Suprapubic skin (tissue), 4 donors: ENCODE measurements at regions not wholly inside any gene's neighbourhood (a gene's known extent, or its start where the extent isn't known, plus 50 kb on each side); places are given as distances from the start of the nearest gene placed in this dataset.

Experiments used
- DNase-seq, 2 donors: peaks; one replicate each; pipeline ENCODE4 v3.0.0-alpha.2; 2019; ENCODE audit warnings: low spot score in 2 of 2
- H3K27ac ChIP-seq: fragments of 200-600 bp; sonication (generic); one replicate; pipeline ENCODE4 v1.5.1; 2019
- H3K27me3 ChIP-seq: fragments of 200-600 bp; sonication (generic); one replicate; pipeline ENCODE4 v1.5.1; 2019
- H3K36me3 ChIP-seq: fragments of 200-600 bp; sonication (generic); one replicate; pipeline ENCODE4 v1.5.1; 2019
- H3K4me1 ChIP-seq: fragments of 200-600 bp; sonication (generic); one replicate; pipeline ENCODE4 v1.5.1; 2019
- H3K4me3 ChIP-seq: fragments of 200-600 bp; sonication (generic); one replicate; pipeline ENCODE4 v1.5.1; 2019; ENCODE audit warnings: mild to moderate bottlenecking
- H3K9me3 ChIP-seq: fragments of 200-600 bp; sonication (generic); one replicate; pipeline ENCODE4 v1.5.1; 2019
- EP300 ChIP-seq: sonication (generic); formaldehyde crosslinking; IDR thresholded peaks from one replicate; pipeline ENCODE4 v1.6.1; 2017; ENCODE audit warnings: antibody characterized with exemption
- POLR2A ChIP-seq, 2 donors: fragments of 450-650 bp; IDR thresholded peaks; one replicate each; pipeline ENCODE4 v1.6.1; 2017; ENCODE audit warnings: antibody characterized with exemption in 2 of 2, mild to moderate bottlenecking in 2 of 2, moderate library complexity in 2 of 2
- POLR2AphosphoS5 ChIP-seq, 3 donors: sonication (generic); formaldehyde crosslinking; IDR thresholded peaks; one replicate each; pipeline ENCODE4 v1.6.1; 2017; ENCODE audit warnings: antibody characterized with exemption in 3 of 3
- WGBS: methylation state at CpG from one replicate; pipeline ENCODE4 v1.1.5; 2018; 5-methylcytosine and 5-hydroxymethylcytosine counted together
- TF ChIP-seq, protein P1 (sequence below), 2 donors: fragments of 200-600 bp in 1 of 2; fragments of 450-650 bp in 1 of 2; sonication (generic) in 1 of 2; IDR thresholded peaks; one replicate each; pipeline ENCODE4 v1.5.1; 2016 to 2019; ENCODE audit warnings: antibody characterized with exemption in 2 of 2, mild to moderate bottlenecking in 1 of 2, moderate library complexity in 1 of 2

DNA sequence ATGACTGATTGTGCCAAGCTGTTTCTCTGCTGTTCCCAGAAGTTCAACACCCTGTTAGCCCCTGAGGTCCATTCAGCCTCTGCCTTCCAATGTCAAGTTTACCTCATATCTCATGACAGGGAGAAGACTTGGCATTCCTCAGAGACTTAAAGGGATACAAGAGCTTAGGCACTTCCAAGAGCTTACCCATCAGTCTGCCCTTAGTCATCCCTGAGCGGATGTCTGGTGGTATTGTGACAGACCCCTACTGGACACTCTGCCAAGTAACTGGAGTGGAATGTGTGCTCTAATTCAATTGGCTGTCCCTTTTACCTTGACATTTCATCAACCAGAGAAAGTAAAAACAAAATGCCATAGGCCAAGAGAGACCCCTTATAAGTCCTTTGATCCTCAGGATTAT is 151.5 kb downstream of the AASDHPPT start:
- no peaks in the 10 kb centered on the region for H3K36me3 ChIP-seq
- no peaks in the 10 kb centered on the region for H3K27me3 ChIP-seq
- WGBS: 100% methylated on average over 1 of the region's 1 CpG
- H3K4me1 ChIP-seq: no peaks in the 10 kb centered on the region
- DNase-seq: no peak
- no peak overlapping the region for H3K27ac ChIP-seq
- no peak overlapping the region for H3K4me3 ChIP-seq
- H3K9me3 ChIP-seq: peaks cover 7% of the 10 kb centered on the region
- no peak for TF ChIP-seq EP300
- TF ChIP-seq POLR2AphosphoS5 (IDR thresholded peaks at IDR 0.05): no peak
- TF ChIP-seq, protein P1, sequence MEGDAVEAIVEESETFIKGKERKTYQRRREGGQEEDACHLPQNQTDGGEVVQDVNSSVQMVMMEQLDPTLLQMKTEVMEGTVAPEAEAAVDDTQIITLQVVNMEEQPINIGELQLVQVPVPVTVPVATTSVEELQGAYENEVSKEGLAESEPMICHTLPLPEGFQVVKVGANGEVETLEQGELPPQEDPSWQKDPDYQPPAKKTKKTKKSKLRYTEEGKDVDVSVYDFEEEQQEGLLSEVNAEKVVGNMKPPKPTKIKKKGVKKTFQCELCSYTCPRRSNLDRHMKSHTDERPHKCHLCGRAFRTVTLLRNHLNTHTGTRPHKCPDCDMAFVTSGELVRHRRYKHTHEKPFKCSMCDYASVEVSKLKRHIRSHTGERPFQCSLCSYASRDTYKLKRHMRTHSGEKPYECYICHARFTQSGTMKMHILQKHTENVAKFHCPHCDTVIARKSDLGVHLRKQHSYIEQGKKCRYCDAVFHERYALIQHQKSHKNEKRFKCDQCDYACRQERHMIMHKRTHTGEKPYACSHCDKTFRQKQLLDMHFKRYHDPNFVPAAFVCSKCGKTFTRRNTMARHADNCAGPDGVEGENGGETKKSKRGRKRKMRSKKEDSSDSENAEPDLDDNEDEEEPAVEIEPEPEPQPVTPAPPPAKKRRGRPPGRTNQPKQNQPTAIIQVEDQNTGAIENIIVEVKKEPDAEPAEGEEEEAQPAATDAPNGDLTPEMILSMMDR (IDR thresholded peaks at IDR 0.05): no peak
- TF ChIP-seq POLR2A (IDR thresholded peaks at IDR 0.05): no peak

GRCh38 chr11:106231591-106231990 is 154.1 kb downstream of the AASDHPPT start:
- Histone ChIP-seq H3K4me1 (no peaks in the 10 kb centered on the region), H3K27me3 (no peaks in the 10 kb centered on the region), H3K4me3 (no peak overlapping the region), H3K27ac (no peak overlapping the region), H3K9me3 (peaks cover 6% of the 10 kb centered on the region), H3K36me3 (no peaks in the 10 kb centered on the region)
- 43% methylated on average over 2 of the region's 2 CpGs for WGBS
- no peak for TF ChIP-seq POLR2AphosphoS5 (IDR thresholded peaks at IDR 0.05)
- no peak for TF ChIP-seq EP300
- TF ChIP-seq, protein P1 (IDR thresholded peaks at IDR 0.05): no peak
- TF ChIP-seq POLR2A (IDR thresholded peaks at IDR 0.05): no peak
- no peak for DNase-seq

GRCh38 chr11:106233191-106233590 is 155.7 kb downstream of the AASDHPPT start:
- DNase-seq: no peak
- 92% methylated on average over 1 of the region's 1 CpG for WGBS
- Histone ChIP-seq H3K36me3 (no peaks in the 10 kb centered on the region), H3K4me3 (no peak overlapping the region), H3K9me3 (peaks cover 6% of the 10 kb centered on the region), H3K4me1 (no peaks in the 10 kb centered on the region), H3K27ac (no peak overlapping the region), H3K27me3 (no peaks in the 10 kb centered on the region)
- TF ChIP-seq, protein P1 (IDR thresholded peaks at IDR 0.05): no peak
- no peak for TF ChIP-seq POLR2AphosphoS5 (IDR thresholded peaks at IDR 0.05)
- no peak for TF ChIP-seq POLR2A (IDR thresholded peaks at IDR 0.05)
- no peak for TF ChIP-seq EP300

GRCh38 chr11:106234794-106235193 is 157.3 kb downstream of the AASDHPPT start:
- H3K9me3 ChIP-seq: peaks cover 6% of the 10 kb centered on the region
- no peaks in the 10 kb centered on the region for H3K36me3 ChIP-seq
- H3K27me3 ChIP-seq: no peaks in the 10 kb centered on the region
- TF ChIP-seq POLR2AphosphoS5 (IDR thresholded peaks at IDR 0.05) (no peak), EP300 (no peak), POLR2A (IDR thresholded peaks at IDR 0.05) (no peak)
- TF ChIP-seq, protein P1 (IDR thresholded peaks at IDR 0.05): no peak
- no peaks in the 10 kb centered on the region for H3K4me1 ChIP-seq
- H3K4me3 ChIP-seq: no peak overlapping the region
- DNase-seq: no peak
- 86% methylated on average over 3 of the region's 3 CpGs for WGBS
- H3K27ac ChIP-seq: no peak overlapping the region

DNA sequence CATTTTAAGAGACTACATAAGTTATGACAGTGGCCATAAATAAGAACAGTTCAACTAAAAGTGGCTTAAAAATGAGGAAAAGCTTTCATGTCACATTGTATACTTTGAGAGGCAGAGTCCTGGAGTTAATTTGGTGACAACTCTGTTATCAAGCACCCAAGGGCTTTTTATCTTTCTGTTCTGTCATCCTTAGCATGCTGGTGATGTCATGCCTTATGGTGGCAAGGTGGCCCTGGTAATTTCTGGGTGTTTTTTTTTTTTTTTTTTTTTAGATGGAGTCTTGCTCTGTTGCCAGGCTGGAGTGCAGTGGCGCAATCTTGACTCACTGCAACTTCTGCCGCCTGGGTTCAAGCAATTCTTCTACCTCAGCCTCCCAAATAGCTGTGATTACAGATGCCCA is 158.8 kb downstream of the AASDHPPT start:
- Histone ChIP-seq H3K4me1 (no peaks in the 10 kb centered on the region), H3K4me3 (no peak overlapping the region), H3K27me3 (no peaks in the 10 kb centered on the region), H3K27ac (no peak overlapping the region), H3K36me3 (no peaks in the 10 kb centered on the region), H3K9me3 (no peaks in the 10 kb centered on the region)
- no peak for DNase-seq
- 97% methylated on average over 2 of the region's 2 CpGs for WGBS
- TF ChIP-seq, protein P1 (IDR thresholded peaks at IDR 0.05): no peak
- TF ChIP-seq POLR2A (IDR thresholded peaks at IDR 0.05) (no peak), POLR2AphosphoS5 (IDR thresholded peaks at IDR 0.05) (no peak), EP300 (no peak)
